Activated naive CD8-positive, alpha-beta T cell treated with anti-CD3 and anti-CD28 coated beads, Interleukin-2, amount 10 ng/mL, durations not matched to agents 7 days and 5 days (primary cell): ENCODE measurements at regions not wholly inside any gene's neighbourhood (a gene's known extent, or its start where the extent isn't known, plus 50 kb on each side); places are given as distances from the start of the nearest gene placed in this dataset.
"Not testable (repeated sequence)": the region's sequence is repeated elsewhere in the genome, so short reads cannot be mapped to it uniquely, and the experiment has no call there.

Source experiments
- ATAC-seq: fragments of 150-1000 bp; cut with Tn5 transposase; one replicate; pipeline ENCODE4 v1.10.0; 2021; ENCODE audit warnings: low read depth, moderate library complexity
- POLR2A ChIA-PET: fragments of 350-600 bp; sonication (Branson Sonifier 250); formaldehyde crosslinking; loops from one replicate; lab custom pipeline; 2021; ENCODE audit warnings: antibody characterized with exemption; lab: Charles Lee
- DNase-seq: peaks from one replicate; pipeline ENCODE4 v3.0.0; 2021
- H3K27ac Mint-ChIP-seq: one replicate; pipeline ENCODE4 v1.8.0; 2022; ENCODE audit warnings: mild to moderate bottlenecking, mixed read lengths
- H3K27me3 Mint-ChIP-seq: one replicate; pipeline ENCODE4 v1.8.0; 2022; ENCODE audit warnings: mild to moderate bottlenecking, moderate library complexity, mixed read lengths
- H3K36me3 Mint-ChIP-seq: one replicate; pipeline ENCODE4 v1.8.0; 2021; ENCODE audit warnings: mild to moderate bottlenecking, mixed read lengths
- H3K4me1 Mint-ChIP-seq: one replicate; pipeline ENCODE4 v1.8.0; 2021; ENCODE audit warnings: mixed read lengths
- H3K4me3 Mint-ChIP-seq: one replicate; pipeline ENCODE4 v1.8.0; 2022; ENCODE audit warnings: mild to moderate bottlenecking, moderate library complexity, mixed read lengths
- H3K9me3 Mint-ChIP-seq: one replicate; pipeline ENCODE4 v1.8.0; 2021; ENCODE audit warnings: mixed read lengths

DNA sequence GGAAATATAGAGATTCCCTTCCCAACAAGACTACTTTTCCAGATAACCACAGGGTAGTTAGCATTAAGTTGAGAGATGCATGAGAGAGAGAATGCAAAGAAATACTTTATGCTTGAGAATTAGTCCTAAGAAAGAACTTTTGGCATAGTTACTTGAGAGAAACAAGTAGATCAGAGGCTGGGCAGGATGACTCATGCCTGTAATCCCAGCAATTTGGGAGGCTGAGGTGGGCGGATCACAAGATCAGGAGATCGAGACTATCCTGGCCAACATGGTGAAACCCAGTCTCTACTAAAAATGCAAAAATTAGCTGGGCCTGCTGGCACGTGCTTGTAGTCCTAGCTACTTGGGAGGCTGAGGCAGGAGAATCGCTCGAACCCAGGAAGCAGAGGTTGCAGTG is 276.5 kb downstream of the SEMA3D start:
- H3K27ac Mint-ChIP-seq, H3K9me3 Mint-ChIP-seq, H3K4me1 Mint-ChIP-seq, H3K4me3 Mint-ChIP-seq, H3K27me3 Mint-ChIP-seq, DNase-seq, POLR2A ChIA-PET, H3K36me3 Mint-ChIP-seq, ATAC-seq: not testable (repeated sequence)

- no peaks in the 10 kb centered on the region for H3K27me3 Mint-ChIP-seq
- ATAC-seq: no peak
- no peaks in the 10 kb centered on the region for H3K4me1 Mint-ChIP-seq
- POLR2A ChIA-PET: no interaction called here
- H3K4me3 Mint-ChIP-seq: no peak overlapping the region
- H3K9me3 Mint-ChIP-seq: no peaks in the 10 kb centered on the region
- no peak for DNase-seq
- no peak overlapping the region for H3K27ac Mint-ChIP-seq
- no peaks in the 10 kb centered on the region for H3K36me3 Mint-ChIP-seq
These were observed 278.6 kb downstream of the SEMA3D start for GRCh38 chr7:84908196-84908793.

GRCh38 chr7:84906889-84907288 is 280.0 kb downstream of the SEMA3D start:
- H3K9me3 Mint-ChIP-seq: no peaks in the 10 kb centered on the region
- no peak overlapping the region for H3K27ac Mint-ChIP-seq
- H3K4me1 Mint-ChIP-seq: no peaks in the 10 kb centered on the region
- no peaks in the 10 kb centered on the region for H3K27me3 Mint-ChIP-seq
- no peaks in the 10 kb centered on the region for H3K36me3 Mint-ChIP-seq
- DNase-seq (no peak), ATAC-seq (no peak)
- H3K4me3 Mint-ChIP-seq: no peak overlapping the region
- POLR2A ChIA-PET: no interaction called here

DNA sequence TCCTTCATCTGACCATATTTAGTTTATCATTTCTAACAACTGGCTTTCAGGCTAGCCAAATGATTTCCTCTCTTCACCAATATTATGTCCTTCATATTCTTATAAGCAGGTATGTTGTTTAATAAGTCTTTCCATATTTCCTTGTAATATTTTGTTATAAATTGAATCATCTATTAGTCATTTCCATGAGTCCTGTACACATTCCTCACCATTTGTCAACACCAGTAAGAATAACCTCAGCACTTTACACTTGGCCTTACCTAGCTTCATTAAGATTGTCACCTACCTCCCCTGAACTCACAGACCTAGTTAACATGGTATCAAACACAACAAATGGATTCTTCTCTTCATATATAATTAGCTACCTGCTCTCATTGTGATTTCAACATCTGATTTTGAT is 282.3 kb downstream of the SEMA3D start:
- POLR2A ChIA-PET: no interaction called here
- Mint-ChIP-seq H3K27ac (no peak overlapping the region), H3K27me3 (no peaks in the 10 kb centered on the region), H3K9me3 (no peaks in the 10 kb centered on the region), H3K4me1 (no peaks in the 10 kb centered on the region), H3K36me3 (no peaks in the 10 kb centered on the region), H3K4me3 (no peak overlapping the region)
- DNase-seq: no peak
- no peak for ATAC-seq

GRCh38 chr7:84901366-84901765 is 285.5 kb downstream of the SEMA3D start:
- DNase-seq: no peak
- no peaks in the 10 kb centered on the region for H3K27me3 Mint-ChIP-seq

GRCh38 chr7:84900215-84900614 is 286.6 kb downstream of the SEMA3D start:
- ATAC-seq: no peak
- Mint-ChIP-seq H3K36me3 (no peaks in the 10 kb centered on the region), H3K9me3 (no peaks in the 10 kb centered on the region), H3K4me1 (no peaks in the 10 kb centered on the region), H3K4me3 (no peak overlapping the region), H3K27me3 (no peaks in the 10 kb centered on the region), H3K27ac (no peak overlapping the region)
- POLR2A ChIA-PET: no interaction called here
- no peak for DNase-seq

More at GRCh38 chr7:84901366-84901765, 285.5 kb downstream of the SEMA3D start:
- no peaks in the 10 kb centered on the region for H3K4me1 Mint-ChIP-seq
- no peaks in the 10 kb centered on the region for H3K36me3 Mint-ChIP-seq
- POLR2A ChIA-PET: no interaction called here
- no peak for ATAC-seq
- H3K9me3 Mint-ChIP-seq: no peaks in the 10 kb centered on the region
- H3K27ac Mint-ChIP-seq: no peak overlapping the region
- H3K4me3 Mint-ChIP-seq: no peak overlapping the region

GRCh38 chr7:84895563-84895962 is 291.3 kb downstream of the SEMA3D start:
- Mint-ChIP-seq H3K27ac (no peak overlapping the region), H3K9me3 (no peaks in the 10 kb centered on the region), H3K4me1 (no peaks in the 10 kb centered on the region), H3K4me3 (no peak overlapping the region), H3K27me3 (no peaks in the 10 kb centered on the region), H3K36me3 (no peaks in the 10 kb centered on the region)
- DNase-seq: no peak
- ATAC-seq: no peak
- POLR2A ChIA-PET: no interaction called here

GRCh38 chr7:84883570-84883969 is 303.3 kb downstream of the SEMA3D start:
- H3K27me3 Mint-ChIP-seq, H3K4me1 Mint-ChIP-seq: not testable (repeated sequence)

GRCh38 chr7:84880326-84880997 is 306.4 kb downstream of the SEMA3D start:
- H3K27ac Mint-ChIP-seq, DNase-seq, POLR2A ChIA-PET: not testable (repeated sequence)

More at GRCh38 chr7:84883570-84883969, 303.3 kb downstream of the SEMA3D start:
- DNase-seq, POLR2A ChIA-PET, H3K27ac Mint-ChIP-seq, H3K4me3 Mint-ChIP-seq, ATAC-seq, H3K9me3 Mint-ChIP-seq, H3K36me3 Mint-ChIP-seq: not testable (repeated sequence)

GRCh38 chr7:84879570-84880325 is 307.1 kb downstream of the SEMA3D start:
- peaks cover 1% of the 10 kb centered on the region for H3K9me3 Mint-ChIP-seq
- no peak overlapping the region for H3K4me3 Mint-ChIP-seq
- H3K27me3 Mint-ChIP-seq: no peaks in the 10 kb centered on the region
- DNase-seq (no peak), ATAC-seq (no peak)
- H3K4me1 Mint-ChIP-seq: no peaks in the 10 kb centered on the region
- H3K27ac Mint-ChIP-seq: no peak overlapping the region
- POLR2A ChIA-PET: no interaction called here
- H3K36me3 Mint-ChIP-seq: no peaks in the 10 kb centered on the region

More at GRCh38 chr7:84880326-84880997, 306.4 kb downstream of the SEMA3D start:
- H3K9me3 Mint-ChIP-seq, H3K4me3 Mint-ChIP-seq, H3K36me3 Mint-ChIP-seq, H3K4me1 Mint-ChIP-seq, H3K27me3 Mint-ChIP-seq, ATAC-seq: not testable (repeated sequence)

- ATAC-seq (no peak), DNase-seq (no peak)
- H3K9me3 Mint-ChIP-seq: no peaks in the 10 kb centered on the region
- no peaks in the 10 kb centered on the region for H3K4me1 Mint-ChIP-seq
- no peaks in the 10 kb centered on the region for H3K36me3 Mint-ChIP-seq
- H3K4me3 Mint-ChIP-seq: no peak overlapping the region
- H3K27me3 Mint-ChIP-seq: no peaks in the 10 kb centered on the region
- POLR2A ChIA-PET: no interaction called here
- no peak overlapping the region for H3K27ac Mint-ChIP-seq
These were observed 308.8 kb downstream of the SEMA3D start for GRCh38 chr7:84877943-84878570.

GRCh38 chr7:84876061-84876821 is 310.6 kb downstream of the SEMA3D start:
- Mint-ChIP-seq H3K4me3 (no peak overlapping the region), H3K9me3 (no peaks in the 10 kb centered on the region), H3K36me3 (no peaks in the 10 kb centered on the region), H3K4me1 (no peaks in the 10 kb centered on the region), H3K27me3 (no peaks in the 10 kb centered on the region), H3K27ac (no peak overlapping the region)
- no peak for DNase-seq
- POLR2A ChIA-PET: no interaction called here
- ATAC-seq: no peak

GRCh38 chr7:84865560-84865959 is 321.3 kb downstream of the SEMA3D start:
- Mint-ChIP-seq H3K27me3 (no peaks in the 10 kb centered on the region), H3K4me3 (no peak overlapping the region), H3K36me3 (no peaks in the 10 kb centered on the region), H3K4me1 (no peaks in the 10 kb centered on the region), H3K9me3 (no peaks in the 10 kb centered on the region), H3K27ac (no peak overlapping the region)
- no peak for DNase-seq
- POLR2A ChIA-PET: no interaction called here
- no peak for ATAC-seq
